Esophagus mucosa (tissue), 1 donor: ENCODE measurements at regions not wholly inside any gene's neighbourhood (a gene's known extent, or its start where the extent isn't known, plus 50 kb on each side); places are given as distances from the start of the nearest gene placed in this dataset.
"Not testable (repeated sequence)": the region's sequence is repeated elsewhere in the genome, so short reads cannot be mapped to it uniquely, and the experiment has no call there.

Experiments
- ATAC-seq: fragments of 200-7000 bp; cut with Tn5 transposase; one replicate; pipeline ENCODE4 v1.9.1; 2020
- donor health status: DM: yes; HTN: yes; CAD: no.

DNA sequence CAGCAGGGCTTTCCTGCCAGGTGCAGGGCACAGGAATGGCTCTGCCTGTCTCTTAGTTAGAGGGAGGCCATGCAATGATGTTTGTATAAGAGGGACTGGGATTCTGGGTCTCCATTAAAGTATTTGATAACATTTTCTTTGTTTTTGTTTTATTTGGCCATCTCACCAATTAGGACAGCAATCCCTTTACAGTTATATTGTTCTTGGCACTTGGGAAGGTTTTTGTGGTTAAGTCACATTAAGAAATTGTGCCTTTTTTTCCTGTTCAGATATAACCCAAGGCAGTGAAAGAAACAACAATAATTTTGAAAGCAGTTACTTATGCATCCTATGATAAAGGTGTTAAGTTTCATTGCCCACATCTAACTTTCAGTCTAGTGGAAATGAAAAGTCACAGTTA lies 237.4 kb upstream of the PRSS58 start:
- not testable (repeated sequence) for ATAC-seq

GRCh38 chr7:142494021-142494420 lies 236.2 kb upstream of the PRSS58 start:
- no peak for ATAC-seq

GRCh38 chr7:142488842-142489241 lies 231.0 kb upstream of the PRSS58 start:
- peak; percentile 27 for ATAC-seq

DNA sequence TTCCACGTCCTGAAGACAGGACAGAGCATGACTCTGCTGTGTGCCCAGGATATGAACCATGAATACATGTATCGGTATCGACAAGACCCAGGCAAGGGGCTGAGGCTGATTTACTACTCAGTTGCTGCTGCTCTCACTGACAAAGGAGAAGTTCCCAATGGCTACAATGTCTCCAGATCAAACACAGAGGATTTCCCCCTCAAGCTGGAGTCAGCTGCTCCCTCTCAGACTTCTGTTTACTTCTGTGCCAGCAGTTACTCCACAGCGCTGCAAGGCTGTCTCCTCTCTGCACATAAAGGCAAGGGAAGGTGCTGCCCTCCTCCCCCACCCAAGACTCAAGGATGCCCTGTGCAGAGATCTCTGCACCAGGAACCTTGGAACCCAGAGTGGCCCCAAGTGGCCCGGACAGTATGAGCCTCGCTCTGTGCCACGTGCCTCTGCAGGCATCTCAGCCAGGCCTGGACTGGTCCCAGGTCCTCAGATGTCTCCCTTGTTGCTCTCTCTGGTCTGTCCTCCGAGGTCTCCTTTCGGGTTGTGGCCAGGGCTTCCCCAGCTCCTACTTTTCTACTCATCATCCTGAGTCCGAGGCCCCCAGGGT lies 230.3 kb upstream of the PRSS58 start:
- ATAC-seq = no peak

GRCh38 chr7:142487565-142487964 lies 229.7 kb upstream of the PRSS58 start:
- ATAC-seq = not testable (repeated sequence)

- no peak for ATAC-seq
Observed at GRCh38 chr7:142487124-142487523, 229.3 kb upstream of the PRSS58 start.

DNA sequence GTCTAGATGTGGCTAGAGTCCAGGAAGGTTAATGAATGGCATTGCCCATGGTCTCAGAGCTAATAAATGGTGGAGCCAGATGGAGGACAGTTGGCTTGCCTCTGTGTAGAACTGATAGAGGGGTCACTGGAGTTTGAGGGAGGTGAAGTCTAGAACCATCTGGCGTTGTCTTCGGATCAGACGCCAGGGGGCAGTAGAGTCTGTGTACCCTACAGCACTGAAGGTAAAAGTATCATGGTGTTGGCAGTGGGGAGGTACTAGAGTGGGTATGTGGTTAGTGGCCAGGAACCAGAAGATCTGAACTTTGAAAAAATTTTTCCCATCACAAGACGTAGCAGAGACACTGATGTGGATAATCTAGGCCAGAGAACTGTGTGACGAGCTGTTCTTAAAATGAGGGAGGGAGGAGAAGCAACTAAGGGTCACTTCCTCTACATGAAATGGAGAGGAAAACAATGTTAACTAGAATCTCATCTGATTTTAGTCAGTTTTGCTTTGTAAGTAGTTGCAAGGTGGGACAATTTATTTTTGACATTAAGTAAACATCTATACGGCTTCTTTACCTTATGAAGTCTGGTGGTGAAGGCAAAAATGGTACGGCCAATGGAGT lies 227.9 kb upstream of the PRSS58 start:
- ATAC-seq = no peak

- ATAC-seq = no peak
Observed at GRCh38 chr7:142483659-142484317, 225.9 kb upstream of the PRSS58 start.

DNA sequence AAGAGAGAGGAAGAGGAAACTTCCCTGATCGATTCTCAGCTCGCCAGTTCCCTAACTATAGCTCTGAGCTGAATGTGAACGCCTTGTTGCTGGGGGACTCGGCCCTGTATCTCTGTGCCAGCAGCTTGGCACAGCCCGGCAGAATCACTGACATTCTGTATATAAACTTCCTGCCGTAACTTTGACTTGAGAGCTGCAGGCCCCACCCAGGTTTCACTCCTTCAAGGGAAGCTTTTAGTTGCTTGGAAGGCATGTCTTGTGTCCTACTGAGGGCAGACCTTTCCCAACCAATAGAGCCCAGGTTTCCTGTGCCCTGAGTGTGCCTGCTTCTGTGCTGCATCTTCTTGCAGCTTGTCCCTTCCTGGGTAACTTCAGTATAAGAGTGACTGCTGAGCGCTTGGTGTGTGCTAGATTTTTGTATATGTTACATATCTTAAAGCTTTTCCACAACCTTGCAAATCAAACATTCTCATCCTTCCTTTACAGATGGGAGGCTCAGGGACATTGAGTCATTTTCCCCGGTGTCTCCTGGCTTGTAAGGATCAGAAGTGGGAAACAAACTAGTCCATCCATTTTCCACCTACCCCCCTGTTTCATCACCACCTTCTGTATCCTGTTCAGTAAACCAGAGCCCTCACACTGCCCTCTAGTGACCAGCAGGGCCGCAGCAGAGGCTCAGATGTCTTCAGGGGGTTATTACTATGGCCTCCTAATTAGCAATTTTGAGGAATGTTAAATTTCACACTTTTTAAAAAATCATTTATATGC lies 225.2 kb upstream of the PRSS58 start:
- ATAC-seq = peak; percentile 39

GRCh38 chr7:142481548-142481947 lies 223.7 kb upstream of the PRSS58 start:
- ATAC-seq = no peak

- ATAC-seq = peak; percentile 69
Observed at GRCh38 chr7:142478479-142479220, 220.8 kb upstream of the PRSS58 start.

- not testable (repeated sequence) for ATAC-seq
Observed at GRCh38 chr7:142477801-142478200, 219.9 kb upstream of the PRSS58 start.

GRCh38 chr7:142477079-142477651 lies 219.3 kb upstream of the PRSS58 start:
- ATAC-seq = no peak

- ATAC-seq = no peak
Observed at GRCh38 chr7:142476077-142476476, 218.2 kb upstream of the PRSS58 start.

- ATAC-seq = no peak
Observed at GRCh38 chr7:142471820-142472219, 214.0 kb upstream of the PRSS58 start.

DNA sequence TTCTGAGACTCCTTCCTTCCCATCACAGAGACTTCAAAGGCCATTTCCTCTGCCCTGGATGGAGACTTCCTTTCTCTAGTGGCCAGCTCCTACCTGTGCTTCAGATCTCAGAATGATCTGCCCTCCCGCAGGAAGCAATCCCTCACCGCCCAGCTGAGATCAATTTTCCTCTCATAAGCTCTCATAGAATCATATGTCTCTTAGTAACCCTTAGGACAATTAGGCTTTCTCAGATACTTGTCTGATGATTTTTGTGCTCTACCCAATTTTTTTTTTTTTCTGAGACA lies 212.6 kb upstream of the PRSS58 start:
- ATAC-seq = no peak

GRCh38 chr7:142469696-142470543 lies 212.1 kb upstream of the PRSS58 start:
- ATAC-seq = no peak

- ATAC-seq = no peak
Observed at GRCh38 chr7:142468871-142469665, 211.2 kb upstream of the PRSS58 start.

DNA sequence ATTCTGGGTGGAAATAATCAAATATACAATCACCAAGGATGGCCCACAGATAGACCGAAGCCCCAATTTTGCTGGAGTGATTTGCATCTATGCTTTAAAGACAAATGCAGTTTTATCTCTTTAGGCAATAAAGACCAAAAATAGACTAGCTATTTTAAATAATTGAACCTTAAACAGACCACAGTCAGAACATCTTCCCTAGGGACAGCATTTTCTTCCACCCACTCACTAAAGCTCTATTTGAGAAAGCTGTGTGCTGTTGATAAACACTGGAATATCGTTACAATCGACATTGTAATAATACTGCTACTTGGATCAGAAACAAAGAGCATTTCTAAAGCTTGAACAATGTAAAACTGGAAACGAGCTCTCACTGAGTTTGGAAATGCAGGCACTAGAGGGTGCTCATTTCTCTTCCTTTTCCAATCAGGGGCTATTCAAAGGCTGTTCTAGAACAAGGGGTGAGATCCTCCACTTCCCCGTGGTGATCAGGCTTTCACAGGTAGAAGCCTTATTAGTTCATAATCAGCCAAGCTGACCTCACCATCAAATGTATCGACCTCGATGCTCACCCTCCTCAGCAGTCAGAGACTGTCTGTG lies 209.3 kb upstream of the PRSS58 start:
- ATAC-seq = not testable (repeated sequence)

GRCh38 chr7:142463401-142463850 lies 205.6 kb upstream of the PRSS58 start:
- ATAC-seq = no peak
